RWPE2 (cell line): ENCODE measurements at regions not wholly inside any gene's neighbourhood (a gene's known extent, or its start where the extent isn't known, plus 50 kb on each side); places are given as distances from the start of the nearest gene placed in this dataset.

Source experiments
- ATAC-seq: fragments of 200-7000 bp; cut with Tn5 transposase; 3 replicates; pipeline ENCODE4 v1.9.1; 2021; ENCODE audit warnings: low read depth
- DNase-seq: peaks from one replicate; pipeline ENCODE4 v3.0.0-alpha.2; 2020; ENCODE audit warnings: low spot score
- H3K27ac ChIP-seq: fragments of 450-650 bp; 2 replicates; pipeline ENCODE4 v1.5.1; 2017; ENCODE audit warnings: mild to moderate bottlenecking; ENCODE audit not compliant: poor library complexity, severe bottlenecking
- H3K27me3 ChIP-seq: fragments of 250-450 bp; sonication (Bioruptor Pico); 2 replicates; pipeline ENCODE4 v1.5.1; 2021; ENCODE audit warnings: mild to moderate bottlenecking, moderate library complexity; ENCODE audit not compliant: insufficient read depth, poor library complexity, severe bottlenecking
- H3K36me3 ChIP-seq: fragments of 250-450 bp; sonication (Bioruptor Pico); 2 replicates; pipeline ENCODE4 v1.5.1; 2020; ENCODE audit warnings: low read depth, mild to moderate bottlenecking, moderate library complexity
- H3K4me1 ChIP-seq: fragments of 250-450 bp; sonication (Bioruptor Pico); 2 replicates; pipeline ENCODE4 v1.5.1; 2021; ENCODE audit warnings: mild to moderate bottlenecking, moderate library complexity; ENCODE audit not compliant: insufficient read depth, poor library complexity, severe bottlenecking
- H3K4me3 ChIP-seq: fragments of 250-450 bp; sonication (Bioruptor Pico); 2 replicates; pipeline ENCODE4 v1.5.1; 2021; ENCODE audit warnings: mild to moderate bottlenecking, moderate library complexity; ENCODE audit not compliant: severe bottlenecking
- H3K9me3 ChIP-seq: fragments of 250-450 bp; sonication (Bioruptor Pico); 2 replicates; pipeline ENCODE4 v1.5.1; 2021; ENCODE audit warnings: mild to moderate bottlenecking, moderate library complexity; ENCODE audit not compliant: severe bottlenecking
- TF ChIP-seq, protein P1 (sequence below): fragments of 450-650 bp; IDR thresholded peaks from one replicate; pipeline ENCODE4 v1.5.1; 2017; ENCODE audit warnings: mild to moderate bottlenecking, moderate library complexity; ENCODE audit not compliant: poor library complexity, severe bottlenecking

DNA sequence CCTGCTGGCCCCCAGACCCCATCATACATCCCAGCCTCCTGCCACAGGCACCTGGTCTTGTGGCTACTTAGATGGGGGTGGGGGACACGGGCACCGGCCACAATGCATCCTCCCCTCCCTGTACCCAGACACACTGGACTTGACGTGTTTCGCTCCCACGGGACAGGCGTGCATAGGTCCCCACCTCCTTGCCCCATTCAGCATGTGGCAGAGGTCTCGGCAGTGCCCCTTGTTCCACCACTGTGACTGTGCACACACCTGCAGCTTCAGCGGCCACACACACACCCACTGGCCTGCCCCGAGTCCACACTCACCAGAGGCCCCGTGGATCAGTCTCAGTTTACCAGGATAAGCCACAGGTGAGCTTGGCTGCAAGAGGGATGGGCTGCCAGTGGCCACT, 109.6 kb downstream of the ENGASE start:
- H3K27me3 ChIP-seq: peaks cover 92% of the 10 kb centered on the region
- no peak overlapping the region for H3K27ac ChIP-seq
- H3K4me1 ChIP-seq: no peaks in the 10 kb centered on the region
- no peak for DNase-seq
- no peak overlapping the region for H3K4me3 ChIP-seq
- no peaks in the 10 kb centered on the region for H3K36me3 ChIP-seq
- no peak for ATAC-seq
- H3K9me3 ChIP-seq: no peaks in the 10 kb centered on the region
- TF ChIP-seq, protein P1, sequence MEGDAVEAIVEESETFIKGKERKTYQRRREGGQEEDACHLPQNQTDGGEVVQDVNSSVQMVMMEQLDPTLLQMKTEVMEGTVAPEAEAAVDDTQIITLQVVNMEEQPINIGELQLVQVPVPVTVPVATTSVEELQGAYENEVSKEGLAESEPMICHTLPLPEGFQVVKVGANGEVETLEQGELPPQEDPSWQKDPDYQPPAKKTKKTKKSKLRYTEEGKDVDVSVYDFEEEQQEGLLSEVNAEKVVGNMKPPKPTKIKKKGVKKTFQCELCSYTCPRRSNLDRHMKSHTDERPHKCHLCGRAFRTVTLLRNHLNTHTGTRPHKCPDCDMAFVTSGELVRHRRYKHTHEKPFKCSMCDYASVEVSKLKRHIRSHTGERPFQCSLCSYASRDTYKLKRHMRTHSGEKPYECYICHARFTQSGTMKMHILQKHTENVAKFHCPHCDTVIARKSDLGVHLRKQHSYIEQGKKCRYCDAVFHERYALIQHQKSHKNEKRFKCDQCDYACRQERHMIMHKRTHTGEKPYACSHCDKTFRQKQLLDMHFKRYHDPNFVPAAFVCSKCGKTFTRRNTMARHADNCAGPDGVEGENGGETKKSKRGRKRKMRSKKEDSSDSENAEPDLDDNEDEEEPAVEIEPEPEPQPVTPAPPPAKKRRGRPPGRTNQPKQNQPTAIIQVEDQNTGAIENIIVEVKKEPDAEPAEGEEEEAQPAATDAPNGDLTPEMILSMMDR: no peak

DNA sequence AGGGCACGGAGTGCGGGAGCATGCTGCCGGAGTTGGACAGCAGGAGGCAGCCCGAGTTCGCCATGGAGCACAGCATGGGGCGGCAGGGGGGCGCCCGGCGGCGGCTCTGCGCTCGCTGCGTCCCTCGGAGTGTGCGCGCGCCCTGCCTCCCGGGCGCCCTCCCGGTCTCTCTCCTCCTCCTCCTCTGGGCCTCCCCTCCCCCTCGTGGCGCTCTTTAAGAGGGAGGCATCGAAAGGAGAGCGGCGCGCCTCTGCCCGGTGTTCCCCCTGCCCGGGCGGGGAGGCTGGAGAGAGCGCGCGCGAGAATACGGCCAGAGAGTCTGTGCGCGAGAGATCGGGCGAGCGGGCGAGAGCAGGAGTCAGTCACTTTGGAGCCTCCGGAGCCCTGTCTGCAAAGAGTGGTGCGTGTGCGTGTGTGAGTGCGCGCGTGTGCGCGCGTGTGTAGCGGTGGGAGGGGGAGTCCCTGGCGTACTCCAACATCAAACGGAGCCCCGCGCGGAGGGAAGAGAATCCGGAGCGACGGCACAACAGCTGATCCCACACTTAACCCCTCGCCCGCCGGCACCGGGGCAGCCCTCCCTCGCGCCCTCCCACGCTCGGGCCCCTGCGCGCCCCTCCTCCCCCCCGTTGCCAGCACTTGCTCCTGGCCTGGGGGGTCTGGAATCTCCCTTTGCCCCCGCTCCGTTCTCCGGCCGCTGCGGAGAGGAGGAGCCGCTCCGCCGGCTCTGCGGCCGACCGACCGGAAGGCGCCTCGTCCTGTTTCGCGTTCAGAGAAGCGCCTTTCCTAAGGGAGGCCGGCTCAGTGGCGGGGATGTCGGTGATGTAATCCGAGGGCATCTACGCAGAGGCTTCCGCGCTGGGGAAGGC, 108.9 kb downstream of the ENGASE start:
- peaks cover 91% of the 10 kb centered on the region for H3K27me3 ChIP-seq
- DNase-seq (no peak), ATAC-seq (peak; percentile 35; the same call in 2 of the 3 replicates)
- no peaks in the 10 kb centered on the region for H3K9me3 ChIP-seq
- no peak overlapping the region for H3K27ac ChIP-seq
- no peaks in the 10 kb centered on the region for H3K4me1 ChIP-seq
- no peak overlapping the region for H3K4me3 ChIP-seq
- H3K36me3 ChIP-seq: no peaks in the 10 kb centered on the region
- TF ChIP-seq, protein P1: no peak

DNA sequence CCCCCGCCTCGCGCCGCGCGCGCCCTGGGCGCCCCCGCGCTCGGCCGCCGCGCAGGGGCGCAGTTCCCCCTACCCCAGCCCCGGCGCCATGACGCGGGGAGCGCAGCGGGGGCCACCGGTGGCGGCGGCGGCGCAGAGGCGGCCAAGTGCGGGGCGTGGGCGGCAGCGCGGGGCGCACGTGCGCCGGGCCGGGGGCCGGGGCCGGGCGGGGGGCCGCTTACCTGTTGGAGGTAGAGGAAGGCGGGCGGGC, 108.3 kb downstream of the ENGASE start:
- Histone ChIP-seq H3K9me3 (no peaks in the 10 kb centered on the region), H3K27ac (no peak overlapping the region), H3K4me3 (no peak overlapping the region), H3K4me1 (no peaks in the 10 kb centered on the region), H3K27me3 (peaks cover 91% of the 10 kb centered on the region), H3K36me3 (no peaks in the 10 kb centered on the region)
- no peak for ATAC-seq
- TF ChIP-seq, protein P1: no peak
- DNase-seq: no peak

DNA sequence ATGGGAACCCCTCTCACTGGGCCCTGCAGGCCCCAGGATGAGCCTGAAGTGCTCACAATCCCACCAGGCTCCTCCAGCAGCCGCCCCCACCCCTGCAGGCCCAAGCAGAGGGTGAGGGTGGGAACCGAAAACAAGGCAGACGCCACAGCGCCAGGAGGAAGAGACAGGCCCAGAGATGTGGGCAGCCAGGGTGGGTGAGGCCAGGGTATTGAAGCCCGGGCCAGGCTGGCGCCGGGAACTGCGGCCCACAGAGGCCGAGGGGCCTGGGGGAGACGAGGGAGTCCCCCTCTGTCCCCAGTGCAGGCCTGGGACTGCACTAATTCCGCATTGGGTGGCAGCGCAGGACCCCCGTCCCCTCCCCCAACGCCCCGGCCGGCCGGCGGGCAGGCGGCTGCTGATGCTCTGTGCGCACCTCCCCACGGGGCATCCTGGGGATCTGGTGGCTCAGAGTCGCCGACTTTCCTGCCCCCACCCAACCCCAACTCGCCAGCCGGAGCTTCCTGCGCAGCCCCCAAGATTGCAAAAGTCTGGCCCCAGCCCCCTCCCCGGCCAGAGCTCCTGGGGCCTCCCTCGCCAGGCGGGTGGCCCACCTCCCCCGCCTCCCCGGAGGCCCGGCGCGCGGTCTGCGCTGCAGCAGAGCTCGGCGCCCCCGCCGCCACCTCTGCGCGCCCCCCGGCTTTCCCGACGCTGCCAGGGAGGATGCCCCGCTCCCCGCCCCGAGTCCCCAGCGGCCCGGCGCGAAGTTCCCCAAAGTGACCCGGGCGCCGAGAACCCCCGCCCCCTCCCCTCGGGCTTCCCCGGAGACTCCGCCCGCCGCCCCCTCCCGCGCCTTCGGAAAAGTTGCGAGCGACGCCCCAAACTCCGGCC, 107.8 kb downstream of the ENGASE start:
- Histone ChIP-seq H3K4me1 (no peaks in the 10 kb centered on the region), H3K4me3 (no peak overlapping the region), H3K27me3 (peaks cover 91% of the 10 kb centered on the region), H3K27ac (no peak overlapping the region), H3K36me3 (no peaks in the 10 kb centered on the region), H3K9me3 (no peaks in the 10 kb centered on the region)
- TF ChIP-seq, protein P1: no peak
- ATAC-seq (no peak), DNase-seq (no peak)
